ENCODE measurements at regions not wholly inside any gene's neighbourhood (a gene's known extent, or its start where the extent isn't known, plus 50 kb on each side); places are given as distances from the start of the nearest gene placed in this dataset.

- H3K27ac ChIP-seq = no peak overlapping the region
- WGBS, 2 donors = 76 to 86% methylated on average over 5 of the region's 5 CpGs
- no peaks in the 10 kb centered on the region for H3K36me3 ChIP-seq
- peaks cover 0 to 4% (median 0%) of the 10 kb centered on the region in 4 donors for H3K4me1 ChIP-seq
- no peak overlapping the region for H3K4me3 ChIP-seq
- intact Hi-C loops (cut with DNase I) = no loop called here
- no peak for DNase-seq
- no peak for TF ChIP-seq EP300 (IDR thresholded peaks at IDR 0.05)
- TF ChIP-seq POLR2AphosphoS5 (IDR thresholded peaks at IDR 0.05) = no peak
- no peak for TF ChIP-seq POLR2A (IDR thresholded peaks at IDR 0.05)
- no peak for TF ChIP-seq CTCF (IDR thresholded peaks at IDR 0.05)
- H3K9me3 ChIP-seq = no peaks in the 10 kb centered on the region
- no peaks in the 10 kb centered on the region for H3K27me3 ChIP-seq
Measured at GRCh38 chr5:96572864-96573512, 89.2 kb upstream of the CAST start.

GRCh38 chr5:96573513-96573894, 88.7 kb upstream of the CAST start:
- TF ChIP-seq POLR2A (IDR thresholded peaks at IDR 0.05) (no peak), CTCF (IDR thresholded peaks at IDR 0.05) (no peak), EP300 (IDR thresholded peaks at IDR 0.05) (no peak), POLR2AphosphoS5 (IDR thresholded peaks at IDR 0.05) (no peak)
- Histone ChIP-seq H3K4me1 (peaks cover 0 to 6% (median 0%) of the 10 kb centered on the region in 4 donors), H3K4me3 (no peak overlapping the region), H3K27me3 (no peaks in the 10 kb centered on the region), H3K36me3 (no peaks in the 10 kb centered on the region), H3K27ac (no peak overlapping the region), H3K9me3 (no peaks in the 10 kb centered on the region)
- intact Hi-C loops (cut with DNase I) = no loop called here
- DNase-seq = no peak

- H3K27me3 ChIP-seq = no peaks in the 10 kb centered on the region
- peaks cover 0 to 6% (median 0%) of the 10 kb centered on the region in 4 donors for H3K4me1 ChIP-seq
- no peak for TF ChIP-seq POLR2A (IDR thresholded peaks at IDR 0.05)
- TF ChIP-seq CTCF (IDR thresholded peaks at IDR 0.05) = no peak
- no peak for TF ChIP-seq EP300 (IDR thresholded peaks at IDR 0.05)
- no peak for TF ChIP-seq POLR2AphosphoS5 (IDR thresholded peaks at IDR 0.05)
- intact Hi-C loops (cut with DNase I) = no loop called here
- H3K36me3 ChIP-seq = no peaks in the 10 kb centered on the region
- H3K4me3 ChIP-seq = no peak overlapping the region
- WGBS, 2 donors = 94 to 97% methylated on average over 3 of the region's 3 CpGs
- no peak overlapping the region for H3K27ac ChIP-seq
- no peak for DNase-seq
- no peaks in the 10 kb centered on the region for H3K9me3 ChIP-seq
Measured at GRCh38 chr5:96576876-96577275, 85.3 kb upstream of the CAST start.

GRCh38 chr5:96577909-96578308, 84.3 kb upstream of the CAST start:
- DNase-seq = no peak
- no peaks in the 10 kb centered on the region for H3K9me3 ChIP-seq
- intact Hi-C loops (cut with DNase I) = no loop called here
- H3K36me3 ChIP-seq = no peaks in the 10 kb centered on the region
- TF ChIP-seq CTCF (IDR thresholded peaks at IDR 0.05) (no peak), EP300 (IDR thresholded peaks at IDR 0.05) (no peak), POLR2A (IDR thresholded peaks at IDR 0.05) (no peak), POLR2AphosphoS5 (IDR thresholded peaks at IDR 0.05) (no peak)
- peaks cover 0 to 6% (median 0%) of the 10 kb centered on the region in 4 donors for H3K4me1 ChIP-seq
- no peaks in the 10 kb centered on the region for H3K27me3 ChIP-seq
- H3K4me3 ChIP-seq = no peak overlapping the region
- H3K27ac ChIP-seq = no peak overlapping the region

GRCh38 chr5:96579711-96580110, 82.5 kb upstream of the CAST start:
- H3K9me3 ChIP-seq = no peaks in the 10 kb centered on the region
- TF ChIP-seq CTCF (IDR thresholded peaks at IDR 0.05) (no peak), POLR2AphosphoS5 (IDR thresholded peaks at IDR 0.05) (no peak), POLR2A (IDR thresholded peaks at IDR 0.05) (no peak), EP300 (IDR thresholded peaks at IDR 0.05) (no peak)
- intact Hi-C loops (cut with DNase I) = no loop called here
- no peaks in the 10 kb centered on the region for H3K36me3 ChIP-seq
- no peak overlapping the region for H3K27ac ChIP-seq
- H3K4me1 ChIP-seq = peaks cover 0 to 6% (median 0%) of the 10 kb centered on the region in 4 donors
- 85 to 92% methylated on average over 2 of the region's 2 CpGs for WGBS, 2 donors
- H3K4me3 ChIP-seq = no peak overlapping the region
- DNase-seq = no peak
- H3K27me3 ChIP-seq = no peaks in the 10 kb centered on the region
